Left colon (tissue), 2 donors: ENCODE measurements at regions not wholly inside any gene's neighbourhood (a gene's known extent, or its start where the extent isn't known, plus 50 kb on each side); places are given as distances from the start of the nearest gene placed in this dataset.

Experiments
- ATAC-seq: fragments of 200-7000 bp; cut with Tn5 transposase; one replicate; pipeline ENCODE4 v1.9.1; 2020; ENCODE audit warnings: mild to moderate bottlenecking, moderate library complexity
- DNase-seq, 2 donors: peaks; one replicate each; pipeline ENCODE4 v3.0.0-alpha.2; 2020
- intact Hi-C, 2 donors: fragments of 100-400 bp; cut with DNase I in 1 of 2; cut with micrococcal nuclease in 1 of 2; formaldehyde crosslinking; loops; one replicate each; pipeline versions ENCODE4 v1.11.2 to v1.14.0; 2022; cut with DNase I, micrococcal nuclease
- donor health status: DM: no; HTN: no; CAD: no.
- donor health status: DM: yes; HTN: yes; CAD: no.

- no peak for ATAC-seq
- DNase-seq: no peak
- intact Hi-C loops: no loop called here
Observed at GRCh38 chr1:5338466-5338865, 653.8 kb downstream of the NPHP4 start.

- no peak for DNase-seq
- no peak for ATAC-seq
- intact Hi-C loops: no loop called here
Observed at GRCh38 chr1:5333291-5333690, 658.9 kb downstream of the NPHP4 start.

- intact Hi-C loops: no loop called here
- no peak for ATAC-seq
Observed at GRCh38 chr1:5331101-5331500, 661.1 kb downstream of the NPHP4 start.

GRCh38 chr1:5329068-5329739, 663.0 kb downstream of the NPHP4 start:
- no peak for ATAC-seq
- no peak for DNase-seq
- intact Hi-C loops: no loop called here

More at GRCh38 chr1:5331101-5331500, 661.1 kb downstream of the NPHP4 start:
- no peak for DNase-seq

GRCh38 chr1:5324883-5325282, 667.3 kb downstream of the NPHP4 start:
- no peak for DNase-seq
- intact Hi-C loops: no loop called here
- no peak for ATAC-seq

GRCh38 chr1:5318143-5318816, 663.9 kb downstream of the AJAP1 start:
- intact Hi-C loops: no loop called here
- DNase-seq (no peak), ATAC-seq (no peak)

- ATAC-seq (no peak), DNase-seq (no peak)
- intact Hi-C loops: no loop called here
Observed at GRCh38 chr1:5317391-5317790, 663.0 kb downstream of the AJAP1 start.

- ATAC-seq: no peak
- no peak for DNase-seq
- intact Hi-C loops: no loop called here
Observed at GRCh38 chr1:5312862-5313261, 658.5 kb downstream of the AJAP1 start.

- ATAC-seq (no peak), DNase-seq (no peak)
- intact Hi-C loops: no loop called here
Observed at GRCh38 chr1:5312293-5312674, 657.9 kb downstream of the AJAP1 start.

- no peak for ATAC-seq
- DNase-seq: no peak
- intact Hi-C loops: no loop called here
Observed at GRCh38 chr1:5311634-5312292, 657.4 kb downstream of the AJAP1 start.

GRCh38 chr1:5311147-5311546, 656.7 kb downstream of the AJAP1 start:
- intact Hi-C loops: no loop called here
- DNase-seq (no peak), ATAC-seq (no peak)

GRCh38 chr1:5308249-5308648, 653.8 kb downstream of the AJAP1 start:
- ATAC-seq (no peak), DNase-seq (no peak)
- intact Hi-C loops: no loop called here

GRCh38 chr1:5304702-5305101, 650.3 kb downstream of the AJAP1 start:
- DNase-seq: no peak
- intact Hi-C loops: no loop called here
- no peak for ATAC-seq

- ATAC-seq: no peak
- intact Hi-C loops: no loop called here
Observed at GRCh38 chr1:5298376-5298775, 644.0 kb downstream of the AJAP1 start.

GRCh38 chr1:5297886-5298239, 643.5 kb downstream of the AJAP1 start:
- ATAC-seq: no peak
- intact Hi-C loops: no loop called here
- no peak for DNase-seq

More at GRCh38 chr1:5298376-5298775, 644.0 kb downstream of the AJAP1 start:
- no peak for DNase-seq

- ATAC-seq (no peak), DNase-seq (peak; percentile 7 to 31)
- intact Hi-C loops: no loop called here
Observed at GRCh38 chr1:5297180-5297885, 642.9 kb downstream of the AJAP1 start.

GRCh38 chr1:5296557-5297179, 642.3 kb downstream of the AJAP1 start:
- DNase-seq (no peak), ATAC-seq (no peak)
- intact Hi-C loops: no loop called here

- DNase-seq (no peak), ATAC-seq (no peak)
- intact Hi-C loops: no loop called here
Observed at GRCh38 chr1:5296095-5296494, 641.7 kb downstream of the AJAP1 start.

- intact Hi-C loops: no loop called here
- no peak for ATAC-seq
- no peak for DNase-seq
Observed at GRCh38 chr1:5291889-5292288, 637.5 kb downstream of the AJAP1 start.
